Endothelial cell of umbilical vein (primary cell): ENCODE measurements at regions not wholly inside any gene's neighbourhood (a gene's known extent, or its start where the extent isn't known, plus 50 kb on each side); places are given as distances from the start of the nearest gene placed in this dataset.

ENCODE experiments used
- EZH2 ChIP-seq: IDR thresholded peaks from 2 replicates; pipeline ENCODE4 v1.6.1; 2012; ENCODE audit warnings: borderline replicate concordance, low read depth, mild to moderate bottlenecking, moderate library complexity, low read length, inconsistent platforms; ENCODE audit not compliant: severe bottlenecking
- FOS ChIP-seq: IDR thresholded peaks from 2 replicates; pipeline ENCODE4 v1.6.1; 2011; ENCODE audit warnings: mild to moderate bottlenecking, low read length, moderate library complexity, borderline replicate concordance; ENCODE audit not compliant: insufficient read depth
- GATA2 ChIP-seq: IDR thresholded peaks from 2 replicates; pipeline ENCODE4 v1.7.0; 2011; ENCODE audit warnings: low read depth, mild to moderate bottlenecking, moderate library complexity, mixed read lengths, low read length; ENCODE audit not compliant: insufficient read length, insufficient read depth
- JUN ChIP-seq: IDR thresholded peaks from 2 replicates; pipeline ENCODE4 v1.6.1; 2011; ENCODE audit warnings: borderline replicate concordance, low read depth; ENCODE audit not compliant: insufficient read length, insufficient read depth
- MYC ChIP-seq: IDR thresholded peaks from one replicate; pipeline ENCODE4 v1.6.1; 2011; ENCODE audit warnings: mild to moderate bottlenecking, low read depth, low read length
- POLR2A ChIP-seq: IDR thresholded peaks from 2 replicates; pipeline ENCODE4 v1.6.1; 2012; ENCODE audit warnings: low read depth, mild to moderate bottlenecking, control low read depth, low read length
- POLR2AphosphoS5 ChIP-seq: IDR thresholded peaks from 2 replicates; pipeline ENCODE4 v1.6.1; 2012; ENCODE audit warnings: low read depth, mild to moderate bottlenecking, control low read depth, low read length, moderate library complexity; ENCODE audit not compliant: insufficient read depth
- TF ChIP-seq, protein P1 (sequence below), 2 donors: IDR thresholded peaks; 1 replicate in 1 of 2; 2 replicates in 1 of 2; pipeline ENCODE4 v1.5.1; 2011; ENCODE audit warnings: low read length in 2 of 2, mild to moderate bottlenecking in 2 of 2, moderate library complexity in 2 of 2, control low read depth in 1 of 2, inconsistent platforms in 1 of 2, low read depth in 1 of 2; ENCODE audit not compliant: insufficient read depth in 1 of 2; ENCODE audit errors: extremely low read depth in 1 of 2
- TF ChIP-seq, protein P2 (sequence below): IDR thresholded peaks from 2 replicates; pipeline ENCODE4 v1.6.1; 2011; ENCODE audit not compliant: insufficient read depth, insufficient read length

DNA sequence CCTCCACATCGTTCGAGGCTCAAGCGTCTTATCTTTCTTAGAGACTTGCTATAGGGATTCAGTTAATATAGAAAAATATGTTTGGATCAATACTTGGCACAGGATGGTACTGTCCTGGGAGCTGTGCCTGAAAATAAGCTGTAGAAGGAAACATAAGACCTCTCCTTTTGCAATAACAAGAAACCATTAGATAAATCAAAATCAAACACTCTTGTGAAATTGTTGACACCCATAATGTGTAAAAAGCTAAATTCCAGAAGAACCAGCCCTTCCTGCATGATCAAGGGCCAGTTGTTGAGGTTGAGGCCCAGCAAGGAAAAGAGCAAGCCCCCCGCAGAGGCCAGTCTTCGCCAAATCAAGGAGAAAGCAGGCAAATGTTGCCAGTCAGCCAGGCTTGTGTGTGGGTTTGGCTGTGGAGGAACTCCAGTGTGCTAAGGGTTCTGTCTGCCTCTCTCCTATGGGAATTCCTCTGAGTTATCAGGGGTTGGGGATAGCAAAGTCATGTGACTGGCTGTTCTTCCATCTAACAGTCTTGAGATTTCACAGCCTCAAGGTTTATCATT is 185.7 kb downstream of the ACKR3 start:
- no peak for TF ChIP-seq JUN
- TF ChIP-seq, protein P1, sequence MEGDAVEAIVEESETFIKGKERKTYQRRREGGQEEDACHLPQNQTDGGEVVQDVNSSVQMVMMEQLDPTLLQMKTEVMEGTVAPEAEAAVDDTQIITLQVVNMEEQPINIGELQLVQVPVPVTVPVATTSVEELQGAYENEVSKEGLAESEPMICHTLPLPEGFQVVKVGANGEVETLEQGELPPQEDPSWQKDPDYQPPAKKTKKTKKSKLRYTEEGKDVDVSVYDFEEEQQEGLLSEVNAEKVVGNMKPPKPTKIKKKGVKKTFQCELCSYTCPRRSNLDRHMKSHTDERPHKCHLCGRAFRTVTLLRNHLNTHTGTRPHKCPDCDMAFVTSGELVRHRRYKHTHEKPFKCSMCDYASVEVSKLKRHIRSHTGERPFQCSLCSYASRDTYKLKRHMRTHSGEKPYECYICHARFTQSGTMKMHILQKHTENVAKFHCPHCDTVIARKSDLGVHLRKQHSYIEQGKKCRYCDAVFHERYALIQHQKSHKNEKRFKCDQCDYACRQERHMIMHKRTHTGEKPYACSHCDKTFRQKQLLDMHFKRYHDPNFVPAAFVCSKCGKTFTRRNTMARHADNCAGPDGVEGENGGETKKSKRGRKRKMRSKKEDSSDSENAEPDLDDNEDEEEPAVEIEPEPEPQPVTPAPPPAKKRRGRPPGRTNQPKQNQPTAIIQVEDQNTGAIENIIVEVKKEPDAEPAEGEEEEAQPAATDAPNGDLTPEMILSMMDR (IDR thresholded peaks at IDR 0.05; ENCODE audit: extremely low read depth in 1 of 2, insufficient read depth in 1 of 2, low read depth in 1 of 2, low read length in 2 of 2), result no peak
- no peak for TF ChIP-seq POLR2A
- TF ChIP-seq, protein P2, sequence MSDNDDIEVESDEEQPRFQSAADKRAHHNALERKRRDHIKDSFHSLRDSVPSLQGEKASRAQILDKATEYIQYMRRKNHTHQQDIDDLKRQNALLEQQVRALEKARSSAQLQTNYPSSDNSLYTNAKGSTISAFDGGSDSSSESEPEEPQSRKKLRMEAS, result no peak
- no peak for TF ChIP-seq EZH2
- TF ChIP-seq GATA2, result no peak
- TF ChIP-seq POLR2AphosphoS5, result no peak
- TF ChIP-seq MYC, result no peak
- TF ChIP-seq FOS, result no peak
